ENCODE measurements at regions not wholly inside any gene's neighbourhood (a gene's known extent, or its start where the extent isn't known, plus 50 kb on each side); places are given as distances from the start of the nearest gene placed in this dataset.

GRCh38 chr20:59462249-59462648 lies 142.1 kb upstream of the PHACTR3 start:
- Histone ChIP-seq H2AFZ (ENCODE audit: low read depth) (no peak overlapping the region), H3K4me3 (IDR thresholded peaks at IDR 0.05; ENCODE audit: insufficient read depth, low read depth, low read length) (no peak overlapping the region), H3K4me1 (ENCODE audit: low read depth, poor library complexity, severe bottlenecking) (no peaks in the 10 kb centered on the region), H3K4me2 (no peak overlapping the region), H3K27me3 (ENCODE audit: insufficient read depth, low read depth) (no peaks in the 10 kb centered on the region; the same call in 1 of the 2 replicates), H3K79me2 (ENCODE audit: insufficient read depth, low read depth) (no peaks in the 10 kb centered on the region), H3K36me3 (ENCODE audit: insufficient read depth) (no peaks in the 10 kb centered on the region), H4K20me1 (ENCODE audit: insufficient read depth) (no peaks in the 10 kb centered on the region), H3K27ac (no peak overlapping the region), H3K9ac (no peak overlapping the region)
- TF ChIP-seq, protein P1, sequence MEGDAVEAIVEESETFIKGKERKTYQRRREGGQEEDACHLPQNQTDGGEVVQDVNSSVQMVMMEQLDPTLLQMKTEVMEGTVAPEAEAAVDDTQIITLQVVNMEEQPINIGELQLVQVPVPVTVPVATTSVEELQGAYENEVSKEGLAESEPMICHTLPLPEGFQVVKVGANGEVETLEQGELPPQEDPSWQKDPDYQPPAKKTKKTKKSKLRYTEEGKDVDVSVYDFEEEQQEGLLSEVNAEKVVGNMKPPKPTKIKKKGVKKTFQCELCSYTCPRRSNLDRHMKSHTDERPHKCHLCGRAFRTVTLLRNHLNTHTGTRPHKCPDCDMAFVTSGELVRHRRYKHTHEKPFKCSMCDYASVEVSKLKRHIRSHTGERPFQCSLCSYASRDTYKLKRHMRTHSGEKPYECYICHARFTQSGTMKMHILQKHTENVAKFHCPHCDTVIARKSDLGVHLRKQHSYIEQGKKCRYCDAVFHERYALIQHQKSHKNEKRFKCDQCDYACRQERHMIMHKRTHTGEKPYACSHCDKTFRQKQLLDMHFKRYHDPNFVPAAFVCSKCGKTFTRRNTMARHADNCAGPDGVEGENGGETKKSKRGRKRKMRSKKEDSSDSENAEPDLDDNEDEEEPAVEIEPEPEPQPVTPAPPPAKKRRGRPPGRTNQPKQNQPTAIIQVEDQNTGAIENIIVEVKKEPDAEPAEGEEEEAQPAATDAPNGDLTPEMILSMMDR (conservative IDR thresholded peaks at IDR 0.05; ENCODE audit: low read depth, low read length), result no peak

GRCh38 chr20:59463541-59463940 lies 140.8 kb upstream of the PHACTR3 start:
- H3K4me1 ChIP-seq (ENCODE audit: low read depth, poor library complexity, severe bottlenecking), result no peaks in the 10 kb centered on the region
- no peak overlapping the region for H3K9ac ChIP-seq
- no peak overlapping the region for H3K27ac ChIP-seq
- H3K27me3 ChIP-seq (ENCODE audit: insufficient read depth, low read depth), result peaks cover 2% of the 10 kb centered on the region; the same call in 1 of the 2 replicates
- H4K20me1 ChIP-seq (ENCODE audit: insufficient read depth), result no peaks in the 10 kb centered on the region
- H2AFZ ChIP-seq (ENCODE audit: low read depth), result no peak overlapping the region
- H3K79me2 ChIP-seq (ENCODE audit: insufficient read depth, low read depth), result no peaks in the 10 kb centered on the region
- H3K4me3 ChIP-seq (IDR thresholded peaks at IDR 0.05; ENCODE audit: insufficient read depth, low read depth, low read length), result no peak overlapping the region
- no peaks in the 10 kb centered on the region for H3K36me3 ChIP-seq (ENCODE audit: insufficient read depth)
- H3K4me2 ChIP-seq, result no peak overlapping the region
- TF ChIP-seq, protein P1 (conservative IDR thresholded peaks at IDR 0.05; ENCODE audit: low read depth, low read length), result no peak

GRCh38 chr20:59466107-59466815 lies 138.1 kb upstream of the PHACTR3 start:
- H3K4me1 ChIP-seq (ENCODE audit: low read depth, poor library complexity, severe bottlenecking), result no peaks in the 10 kb centered on the region

GRCh38 chr20:59468831-59469230 lies 135.5 kb upstream of the PHACTR3 start:
- Histone ChIP-seq H2AFZ (ENCODE audit: low read depth) (no peak overlapping the region), H4K20me1 (ENCODE audit: insufficient read depth) (no peaks in the 10 kb centered on the region), H3K4me2 (no peak overlapping the region), H3K36me3 (ENCODE audit: insufficient read depth) (no peaks in the 10 kb centered on the region), H3K4me3 (IDR thresholded peaks at IDR 0.05; ENCODE audit: insufficient read depth, low read depth, low read length) (no peak overlapping the region), H3K9ac (no peak overlapping the region), H3K79me2 (ENCODE audit: insufficient read depth, low read depth) (no peaks in the 10 kb centered on the region), H3K27me3 (ENCODE audit: insufficient read depth, low read depth) (peaks cover 2% of the 10 kb centered on the region; the same call in 1 of the 2 replicates), H3K27ac (no peak overlapping the region), H3K4me1 (ENCODE audit: low read depth, poor library complexity, severe bottlenecking) (no peaks in the 10 kb centered on the region)
- TF ChIP-seq, protein P1 (conservative IDR thresholded peaks at IDR 0.05; ENCODE audit: low read depth, low read length), result no peak

More at GRCh38 chr20:59466107-59466815, 138.1 kb upstream of the PHACTR3 start:
- Histone ChIP-seq H3K36me3 (ENCODE audit: insufficient read depth) (no peaks in the 10 kb centered on the region), H3K79me2 (ENCODE audit: insufficient read depth, low read depth) (no peaks in the 10 kb centered on the region), H2AFZ (ENCODE audit: low read depth) (no peak overlapping the region), H3K9ac (no peak overlapping the region), H3K27me3 (ENCODE audit: insufficient read depth, low read depth) (peaks cover 2% of the 10 kb centered on the region; the same call in 1 of the 2 replicates), H3K4me2 (no peak overlapping the region), H4K20me1 (ENCODE audit: insufficient read depth) (no peaks in the 10 kb centered on the region), H3K27ac (no peak overlapping the region), H3K4me3 (IDR thresholded peaks at IDR 0.05; ENCODE audit: insufficient read depth, low read depth, low read length) (no peak overlapping the region)
- TF ChIP-seq, protein P1 (conservative IDR thresholded peaks at IDR 0.05; ENCODE audit: low read depth, low read length), result no peak

Data from KMS-11 (cell line).